H1 (cell line): ENCODE measurements at regions not wholly inside any gene's neighbourhood (a gene's known extent, or its start where the extent isn't known, plus 50 kb on each side); places are given as distances from the start of the nearest gene placed in this dataset.

Source experiments
- CTCF ChIA-PET: fragments of 300-600 bp; sonication (Branson Sonifier 250); formaldehyde crosslinking; loops from one replicate; lab custom pipeline; 2021; ENCODE audit not compliant: partially characterized antibody; lab: Charles Lee
- POLR2A ChIA-PET: fragments of 300-600 bp; sonication (Branson Sonifier 250); formaldehyde crosslinking; loops from one replicate; lab custom pipeline; 2021; ENCODE audit warnings: inconsistent platforms; ENCODE audit not compliant: partially characterized antibody; lab: Charles Lee
- DNase-seq, 2 experiments: peaks; one replicate each; pipeline versions ENCODE4 v3.0.0 to v3.0.0-alpha.2; 2010 to 2022; ENCODE audit warnings: low spot score in 2 of 2, low read depth in 1 of 2, mixed read lengths in 1 of 2
- FAIRE-seq: peaks from 2 replicates; lab custom pipeline; 2011; peaks lifted over from hg19 to GRCh38; lab: Jason Lieb, UNC
- H2AFZ ChIP-seq: 2 replicates; pipeline ENCODE4 v1.8.1; 2012; ENCODE audit warnings: low read length, inconsistent platforms
- H2AK5ac ChIP-seq: 2 replicates; pipeline ENCODE4 v1.6.1; 2013; ENCODE audit warnings: low read depth, low read length
- H2BK120ac ChIP-seq: replicated peaks from 2 replicates; pipeline ENCODE3; 2013; ENCODE audit warnings: low read depth, low read length, inconsistent platforms
- H2BK12ac ChIP-seq: 2 replicates; pipeline ENCODE4 v1.6.1; 2013; ENCODE audit warnings: low read depth, low read length
- H2BK15ac ChIP-seq: 2 replicates; pipeline ENCODE4 v1.6.1; 2013; ENCODE audit warnings: low read length
- H2BK20ac ChIP-seq: 2 replicates; pipeline ENCODE4 v1.6.1; 2013; ENCODE audit warnings: low read length
- H2BK5ac ChIP-seq: 2 replicates; pipeline ENCODE4 v1.6.1; 2013; ENCODE audit warnings: low read depth, low read length
- H3K14ac ChIP-seq: 2 replicates; pipeline ENCODE4 v1.6.1; 2013; ENCODE audit warnings: inconsistent platforms; ENCODE audit not compliant: insufficient read length
- H3K18ac ChIP-seq: 2 replicates; pipeline ENCODE4 v1.6.1; 2013; ENCODE audit warnings: low read length; ENCODE audit errors: extremely low read depth
- H3K23ac ChIP-seq: 2 replicates; pipeline ENCODE4 v1.6.1; 2013; ENCODE audit warnings: inconsistent platforms; ENCODE audit not compliant: insufficient read length
- H3K23me2 ChIP-seq: 2 replicates; pipeline ENCODE4 v1.6.1; 2013; ENCODE audit warnings: low read depth, low read length
- H3K27ac ChIP-seq: 2 replicates; pipeline ENCODE4 v1.6.1; 2011; ENCODE audit warnings: low read depth, low read length, inconsistent platforms
- H3K27me3 ChIP-seq, 4 experiments: replicated peaks in 1 of 4; 1 replicate in 1 of 4; 2 replicates in 3 of 4; pipeline versions ENCODE4 v1.6.1 to v1.8.1; 2011 to 2013; ENCODE audit warnings: low read length in 3 of 4, mild to moderate bottlenecking in 3 of 4, inconsistent platforms in 2 of 4, mixed read lengths in 2 of 4, moderate library complexity in 1 of 4; ENCODE audit not compliant: control insufficient read depth in 3 of 4, insufficient read depth in 3 of 4; ENCODE audit errors: extremely low read depth in 1 of 4
- H3K36me3 ChIP-seq, 4 experiments: 2 replicates each; pipeline versions ENCODE4 v1.6.1 to v1.8.1; 2011 to 2013; ENCODE audit warnings: mild to moderate bottlenecking in 4 of 4, low read length in 3 of 4, moderate library complexity in 2 of 4, control low read depth in 1 of 4, inconsistent platforms in 1 of 4; ENCODE audit not compliant: insufficient read depth in 4 of 4, control insufficient read depth in 2 of 4
- H3K4ac ChIP-seq: replicated peaks from 2 replicates; pipeline ENCODE3; 2013; ENCODE audit warnings: low read length, low read depth, mixed read lengths, inconsistent platforms; ENCODE audit not compliant: insufficient read length
- H3K4me1 ChIP-seq, 4 experiments: replicated peaks in 1 of 4; 1 replicate in 1 of 4; 2 replicates in 3 of 4; pipeline versions ENCODE4 v1.6.1 to v1.8.1; 2011 to 2013; ENCODE audit warnings: low read length in 3 of 4, inconsistent platforms in 2 of 4, mixed read lengths in 1 of 4; ENCODE audit not compliant: insufficient read depth in 4 of 4, control insufficient read depth in 3 of 4
- H3K4me2 ChIP-seq, 2 experiments: 2 replicates each; pipeline versions ENCODE4 v1.6.1 to v1.8.1; 2011 to 2013; ENCODE audit warnings: low read depth in 2 of 2, low read length in 2 of 2, control low read depth in 1 of 2, inconsistent platforms in 1 of 2, mild to moderate bottlenecking in 1 of 2; ENCODE audit not compliant: insufficient read depth in 1 of 2
- H3K4me3 ChIP-seq, 4 experiments: fragments of 200-600, 300-600 bp in 1 of 4; sonication (generic), shearing (Covaris generic), sonication (Bioruptor Twin) in 1 of 4; 2 replicates each; pipeline versions ENCODE4 v1.5.1 to v1.8.1; 2011 to 2016; ENCODE audit warnings: low read length in 4 of 4, low read depth in 3 of 4, control low read depth in 2 of 4, inconsistent platforms in 2 of 4, mild to moderate bottlenecking in 2 of 4, mixed read lengths in 1 of 4, moderate library complexity in 1 of 4; ENCODE audit not compliant: insufficient read depth in 2 of 4; ENCODE audit errors: extremely low read depth in 1 of 4
- H3K56ac ChIP-seq: replicated peaks from 2 replicates; pipeline ENCODE3; 2013; ENCODE audit warnings: low read depth, mild to moderate bottlenecking, mixed read lengths, low read length, inconsistent platforms; ENCODE audit not compliant: insufficient read length
- H3K79me1 ChIP-seq: 2 replicates; pipeline ENCODE4 v1.6.1; 2013; ENCODE audit warnings: low read depth, low read length, control low read depth
- H3K79me2 ChIP-seq, 2 experiments: 2 replicates each; pipeline versions ENCODE4 v1.6.1 to v1.8.1; 2012 to 2013; ENCODE audit warnings: low read length in 2 of 2, mild to moderate bottlenecking in 2 of 2, inconsistent platforms in 1 of 2; ENCODE audit not compliant: insufficient read depth in 2 of 2, control insufficient read depth in 1 of 2
- H3K9ac ChIP-seq, 4 experiments: replicated peaks in 1 of 4; 1 replicate in 1 of 4; 2 replicates in 3 of 4; pipeline versions ENCODE4 v1.6.1 to v1.8.1; 2011 to 2013; ENCODE audit warnings: low read depth in 3 of 4, low read length in 3 of 4, control low read depth in 2 of 4, mild to moderate bottlenecking in 2 of 4, moderate library complexity in 2 of 4, inconsistent platforms in 1 of 4; ENCODE audit errors: extremely low read depth in 1 of 4
- H3K9me3 ChIP-seq, 2 experiments: 2 replicates each; pipeline versions ENCODE4 v1.6.1 to v1.8.1; 2012 to 2013; ENCODE audit warnings: mild to moderate bottlenecking in 2 of 2, moderate library complexity in 2 of 2, control low read depth in 1 of 2, inconsistent platforms in 1 of 2, low read depth in 1 of 2, low read length in 1 of 2, mixed read lengths in 1 of 2; ENCODE audit not compliant: insufficient read depth in 2 of 2
- H4K20me1 ChIP-seq, 2 experiments: replicated peaks in 1 of 2; 2 replicates each; pipeline versions ENCODE3 to v1.8.1; 2011 to 2013; ENCODE audit warnings: inconsistent platforms in 2 of 2, low read length in 2 of 2, mild to moderate bottlenecking in 1 of 2; ENCODE audit not compliant: insufficient read depth in 2 of 2, control insufficient read depth in 1 of 2
- H4K5ac ChIP-seq: 2 replicates; pipeline ENCODE4 v1.6.1; 2013; ENCODE audit warnings: low read length, low read depth, mixed read lengths, inconsistent platforms; ENCODE audit not compliant: insufficient read length
- H4K8ac ChIP-seq: 2 replicates; pipeline ENCODE4 v1.8.0; 2013; ENCODE audit warnings: mild to moderate bottlenecking, moderate library complexity, low read length, inconsistent platforms; ENCODE audit not compliant: insufficient read depth; ENCODE audit errors: extremely low read depth
- H4K91ac ChIP-seq: replicated peaks from 2 replicates; pipeline ENCODE3; 2013; ENCODE audit warnings: low read length, mixed read lengths, inconsistent platforms; ENCODE audit not compliant: insufficient read length
- BCL11A ChIP-seq, 2 experiments: IDR thresholded peaks; one replicate each; pipeline ENCODE4 v1.6.1; 2011; ENCODE audit warnings: low read depth in 2 of 2, low read length in 2 of 2, mild to moderate bottlenecking in 2 of 2
- E2F6 ChIP-seq: IDR thresholded peaks from 2 replicates; pipeline ENCODE4 v1.6.1; 2012; ENCODE audit warnings: inconsistent platforms
- EGR1 ChIP-seq: IDR thresholded peaks from 2 replicates; pipeline ENCODE4 v1.6.1; 2011; ENCODE audit warnings: low read depth, low read length, borderline replicate concordance
- GABPA ChIP-seq: IDR thresholded peaks from 2 replicates; pipeline ENCODE4 v1.6.1; 2011; ENCODE audit warnings: mild to moderate bottlenecking, low read length, moderate library complexity, borderline replicate concordance; ENCODE audit not compliant: insufficient read depth
- GTF2F1 ChIP-seq: IDR thresholded peaks from 2 replicates; pipeline ENCODE4 v1.6.1; 2012; ENCODE audit warnings: low read depth, low read length, improper control_type of control experiment, borderline replicate concordance
- HDAC2 ChIP-seq, 2 experiments: fragments of 300-600 bp in 1 of 2; sonication (generic) in 1 of 2; IDR thresholded peaks; 2 replicates each; pipeline ENCODE4 v1.6.1; 2011 to 2012; ENCODE audit warnings: low read depth in 2 of 2, low read length in 2 of 2, mild to moderate bottlenecking in 2 of 2, moderate library complexity in 2 of 2, borderline replicate concordance in 1 of 2, inconsistent platforms in 1 of 2
- KDM1A ChIP-seq: fragments of 200-600, 300-600 bp; sonication (generic); IDR thresholded peaks from 2 replicates; pipeline ENCODE4 v1.7.1; 2016; ENCODE audit warnings: mild to moderate bottlenecking, low read length, borderline replicate concordance
- KDM5A ChIP-seq: fragments of 200-600 bp; IDR thresholded peaks from 2 replicates; pipeline ENCODE4 v1.7.1; 2012; ENCODE audit warnings: mild to moderate bottlenecking, low read length, inconsistent platforms, mixed read lengths
- MAFK ChIP-seq: IDR thresholded peaks from 2 replicates; pipeline ENCODE4 v1.6.1; 2012; ENCODE audit warnings: low read depth, mild to moderate bottlenecking, improper control_type of control experiment, low read length
- MAX ChIP-seq: IDR thresholded peaks from 2 replicates; pipeline ENCODE4 v1.6.1; 2012; ENCODE audit warnings: inconsistent platforms
- SP1 ChIP-seq: IDR thresholded peaks from 2 replicates; pipeline ENCODE4 v1.6.1; 2011; ENCODE audit warnings: low read depth, low read length
- TAF1 ChIP-seq: IDR thresholded peaks from 2 replicates; pipeline ENCODE4 v1.6.1; 2011; ENCODE audit warnings: mild to moderate bottlenecking, low read depth, low read length
- TBP ChIP-seq: IDR thresholded peaks from 2 replicates; pipeline ENCODE4 v1.6.1; 2011; ENCODE audit warnings: low read depth, low read length, improper control_type of control experiment
- YY1 ChIP-seq: IDR thresholded peaks from 2 replicates; pipeline ENCODE4 v1.6.1; 2011; ENCODE audit warnings: low read depth, mild to moderate bottlenecking, low read length

GRCh38 chr3:5690490-5690889 is 503.0 kb downstream of the EDEM1 start:
- no peaks in the 10 kb centered on the region for H3K79me2 ChIP-seq
- no peak overlapping the region for H2BK15ac ChIP-seq
- FAIRE-seq: no peak
- H3K56ac ChIP-seq: no peak overlapping the region
- no peak overlapping the region for H3K4me3 ChIP-seq
- H3K14ac ChIP-seq: no peak overlapping the region
- H3K9me3 ChIP-seq: no peaks in the 10 kb centered on the region
- no peaks in the 10 kb centered on the region for H3K36me3 ChIP-seq
- H3K23me2 ChIP-seq: no peaks in the 10 kb centered on the region
- H3K79me1 ChIP-seq: no peaks in the 10 kb centered on the region
- H3K9ac ChIP-seq: peak overlapping the region in 1 of 4 experiments; percentile 8; a peak in 1 of 7 replicates
- H3K27me3 ChIP-seq: no peaks in the 10 kb centered on the region
- H4K8ac ChIP-seq: no peak overlapping the region
- ChIA-PET POLR2A (no interaction called here), CTCF (interaction anchor here (0.6 to 0.7 kb wide), 3 partner anchors 38 to 1211 kb away, joined by 3 to 4 read pairs (median 3); no protein-coding TSS in a partner anchor)
- no peak overlapping the region for H2BK120ac ChIP-seq
- H2BK12ac ChIP-seq: no peak overlapping the region
- H2BK5ac ChIP-seq: no peak overlapping the region
- no peak overlapping the region for H4K91ac ChIP-seq
- no peak overlapping the region for H3K27ac ChIP-seq
- H2AK5ac ChIP-seq: no peak overlapping the region
- no peak overlapping the region for H2AFZ ChIP-seq
- H3K4ac ChIP-seq: no peak overlapping the region
- no peak overlapping the region for H3K23ac ChIP-seq
- no peak overlapping the region for H2BK20ac ChIP-seq
- no peak overlapping the region for H4K5ac ChIP-seq
- H4K20me1 ChIP-seq: no peaks in the 10 kb centered on the region
- H3K4me1 ChIP-seq: no peaks in the 10 kb centered on the region
- no peak for DNase-seq
- H3K4me2 ChIP-seq: no peak overlapping the region
- H3K18ac ChIP-seq: no peak overlapping the region
- no peak for TF ChIP-seq GABPA
- no peak for TF ChIP-seq HDAC2 (IDR thresholded peaks at IDR 0.05; ENCODE audit: borderline replicate concordance in 1 of 2, low read depth in 2 of 2, low read length in 2 of 2)
- no peak for TF ChIP-seq SP1
- no peak for TF ChIP-seq YY1
- TF ChIP-seq KDM1A: no peak
- no peak for TF ChIP-seq MAX
- no peak for TF ChIP-seq EGR1
- no peak for TF ChIP-seq TBP
- TF ChIP-seq BCL11A (IDR thresholded peaks at IDR 0.05; ENCODE audit: low read depth in 2 of 2, low read length in 2 of 2): no peak
- TF ChIP-seq E2F6: no peak
- TF ChIP-seq TAF1: no peak
- TF ChIP-seq GTF2F1: no peak
- TF ChIP-seq MAFK: no peak
- TF ChIP-seq KDM5A: no peak
